ENCODE measurements at regions not wholly inside any gene's neighbourhood (a gene's known extent, or its start where the extent isn't known, plus 50 kb on each side); places are given as distances from the start of the nearest gene placed in this dataset.

- no peak overlapping the region for H3K27ac Mint-ChIP-seq
- Histone ChIP-seq H3K36me3 (ENCODE audit: control insufficient read depth, insufficient read depth, low read length) (no peaks in the 10 kb centered on the region), H3K4me3 (ENCODE audit: low read length) (no peak overlapping the region), H3K9me3 (ENCODE audit: control insufficient read depth, insufficient read depth, low read length) (no peaks in the 10 kb centered on the region), H3K27me3 (ENCODE audit: control insufficient read depth, insufficient read depth, low read length) (no peaks in the 10 kb centered on the region), H3K27ac (ENCODE audit: low read length) (no peak overlapping the region), H3K4me1 (ENCODE audit: control insufficient read depth, insufficient read depth, low read length) (no peaks in the 10 kb centered on the region)
- H3K36me3 Mint-ChIP-seq: no peaks in the 10 kb centered on the region
- H3K4me3 Mint-ChIP-seq: no peak overlapping the region
- H3K4me1 Mint-ChIP-seq: no peaks in the 10 kb centered on the region
- no peak for ATAC-seq
- no peaks in the 10 kb centered on the region for H3K27me3 Mint-ChIP-seq (ENCODE audit: low read depth in 2 of 2)
- intact Hi-C loops (cut with micrococcal nuclease): no loop called here
- H3K9me3 Mint-ChIP-seq: peaks cover 14 to 22% of the 10 kb centered on the region in 2 donors
- TF ChIP-seq, protein P1, sequence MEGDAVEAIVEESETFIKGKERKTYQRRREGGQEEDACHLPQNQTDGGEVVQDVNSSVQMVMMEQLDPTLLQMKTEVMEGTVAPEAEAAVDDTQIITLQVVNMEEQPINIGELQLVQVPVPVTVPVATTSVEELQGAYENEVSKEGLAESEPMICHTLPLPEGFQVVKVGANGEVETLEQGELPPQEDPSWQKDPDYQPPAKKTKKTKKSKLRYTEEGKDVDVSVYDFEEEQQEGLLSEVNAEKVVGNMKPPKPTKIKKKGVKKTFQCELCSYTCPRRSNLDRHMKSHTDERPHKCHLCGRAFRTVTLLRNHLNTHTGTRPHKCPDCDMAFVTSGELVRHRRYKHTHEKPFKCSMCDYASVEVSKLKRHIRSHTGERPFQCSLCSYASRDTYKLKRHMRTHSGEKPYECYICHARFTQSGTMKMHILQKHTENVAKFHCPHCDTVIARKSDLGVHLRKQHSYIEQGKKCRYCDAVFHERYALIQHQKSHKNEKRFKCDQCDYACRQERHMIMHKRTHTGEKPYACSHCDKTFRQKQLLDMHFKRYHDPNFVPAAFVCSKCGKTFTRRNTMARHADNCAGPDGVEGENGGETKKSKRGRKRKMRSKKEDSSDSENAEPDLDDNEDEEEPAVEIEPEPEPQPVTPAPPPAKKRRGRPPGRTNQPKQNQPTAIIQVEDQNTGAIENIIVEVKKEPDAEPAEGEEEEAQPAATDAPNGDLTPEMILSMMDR (IDR thresholded peaks at IDR 0.05): no peak
- no peak for DNase-seq
These were observed 836.1 kb downstream of the GALC start for GRCh38 chr14:87156878-87157277.

DNA sequence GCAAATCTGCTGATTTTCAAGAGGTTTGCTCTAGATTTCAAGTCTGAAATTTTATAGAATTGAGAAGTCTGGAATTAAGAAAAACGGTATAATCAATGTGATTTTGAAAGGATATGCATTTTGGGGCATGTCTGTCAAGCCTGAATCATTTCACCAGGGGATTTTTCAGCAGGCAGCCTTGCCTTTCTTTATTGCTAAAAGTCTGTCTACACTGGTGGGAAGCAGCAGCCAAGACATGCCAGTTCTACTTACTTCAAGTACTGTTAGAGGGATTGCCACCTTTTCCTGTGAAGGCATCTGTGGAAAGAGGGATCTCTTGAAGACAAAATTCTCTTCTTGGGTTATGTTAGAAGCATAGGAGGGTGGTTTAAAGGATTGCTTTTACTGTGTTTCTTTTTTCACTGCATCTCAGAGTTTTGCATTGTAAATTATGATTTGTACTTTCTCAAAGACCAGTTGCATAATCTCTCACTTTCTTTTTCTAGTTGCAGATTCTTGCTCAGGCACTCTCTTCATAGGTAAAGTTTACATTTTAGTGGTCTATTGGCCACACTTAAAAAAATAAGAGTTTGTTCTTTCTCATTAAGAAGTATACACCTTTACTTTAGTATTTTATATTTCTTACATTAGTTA, 837.0 kb downstream of the GALC start:
- H3K27me3 ChIP-seq (ENCODE audit: control insufficient read depth, insufficient read depth, low read length): no peaks in the 10 kb centered on the region
- DNase-seq (no peak), ATAC-seq (no peak)
- Mint-ChIP-seq H3K4me3 (no peak overlapping the region), H3K36me3 (no peaks in the 10 kb centered on the region), H3K9me3 (peaks cover 12 to 21% of the 10 kb centered on the region in 2 donors), H3K27ac (no peak overlapping the region), H3K27me3 (ENCODE audit: low read depth in 2 of 2) (no peaks in the 10 kb centered on the region), H3K4me1 (no peaks in the 10 kb centered on the region)
- no peak overlapping the region for H3K4me3 ChIP-seq (ENCODE audit: low read length)
- TF ChIP-seq, protein P1 (IDR thresholded peaks at IDR 0.05): no peak
- no peak overlapping the region for H3K27ac ChIP-seq (ENCODE audit: low read length)
- intact Hi-C loops (cut with micrococcal nuclease): no loop called here
- H3K36me3 ChIP-seq (ENCODE audit: control insufficient read depth, insufficient read depth, low read length): no peaks in the 10 kb centered on the region
- WGBS (ENCODE audit: insufficient coverage): 58% methylated on average over 1 of the region's 1 CpG
- H3K4me1 ChIP-seq (ENCODE audit: control insufficient read depth, insufficient read depth, low read length): no peaks in the 10 kb centered on the region
- no peaks in the 10 kb centered on the region for H3K9me3 ChIP-seq (ENCODE audit: control insufficient read depth, insufficient read depth, low read length)

- no peaks in the 10 kb centered on the region for H3K4me1 Mint-ChIP-seq
- no peak for DNase-seq
- Histone ChIP-seq H3K27ac (ENCODE audit: low read length) (no peak overlapping the region), H3K27me3 (ENCODE audit: control insufficient read depth, insufficient read depth, low read length) (no peaks in the 10 kb centered on the region), H3K9me3 (ENCODE audit: control insufficient read depth, insufficient read depth, low read length) (no peaks in the 10 kb centered on the region), H3K4me1 (ENCODE audit: control insufficient read depth, insufficient read depth, low read length) (no peaks in the 10 kb centered on the region), H3K36me3 (ENCODE audit: control insufficient read depth, insufficient read depth, low read length) (no peaks in the 10 kb centered on the region), H3K4me3 (ENCODE audit: low read length) (no peak overlapping the region)
- no peak overlapping the region for H3K27ac Mint-ChIP-seq
- peaks cover 8 to 18% of the 10 kb centered on the region in 2 donors for H3K9me3 Mint-ChIP-seq
- no peak overlapping the region for H3K4me3 Mint-ChIP-seq
- H3K36me3 Mint-ChIP-seq: no peaks in the 10 kb centered on the region
- TF ChIP-seq, protein P1 (IDR thresholded peaks at IDR 0.05): no peak
- WGBS (ENCODE audit: insufficient coverage): 92% methylated on average over 2 of the region's 4 CpGs
- ATAC-seq: no peak
- H3K27me3 Mint-ChIP-seq (ENCODE audit: low read depth in 2 of 2): no peaks in the 10 kb centered on the region
- intact Hi-C loops (cut with micrococcal nuclease): no loop called here
These were observed 839.1 kb downstream of the GALC start for GRCh38 chr14:87153901-87154300.

DNA sequence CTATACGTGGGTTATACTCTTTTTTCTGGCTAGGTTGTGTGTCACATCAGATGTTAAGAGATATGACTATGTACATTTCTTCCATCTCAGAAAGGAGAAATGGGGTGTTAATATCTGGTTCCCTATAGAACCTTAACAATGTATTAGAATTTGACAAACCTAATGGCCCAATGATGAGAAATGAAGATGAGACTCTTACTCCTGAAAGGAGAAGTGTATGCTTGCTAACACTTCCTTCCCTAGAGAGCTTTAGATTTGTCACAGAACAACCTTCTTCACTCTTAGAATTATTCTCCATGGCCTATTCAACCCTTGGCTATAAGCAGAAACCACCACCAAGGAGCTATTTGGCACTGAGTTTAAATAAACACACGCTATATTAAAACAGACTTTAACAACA, 839.6 kb downstream of the GALC start:
- DNase-seq (no peak), ATAC-seq (no peak)
- Mint-ChIP-seq H3K27ac (no peak overlapping the region), H3K9me3 (peaks cover 8 to 17% of the 10 kb centered on the region in 2 donors), H3K27me3 (ENCODE audit: low read depth in 2 of 2) (no peaks in the 10 kb centered on the region), H3K4me3 (no peak overlapping the region), H3K4me1 (no peaks in the 10 kb centered on the region), H3K36me3 (no peaks in the 10 kb centered on the region)
- Histone ChIP-seq H3K4me1 (ENCODE audit: control insufficient read depth, insufficient read depth, low read length) (no peaks in the 10 kb centered on the region), H3K27me3 (ENCODE audit: control insufficient read depth, insufficient read depth, low read length) (no peaks in the 10 kb centered on the region), H3K27ac (ENCODE audit: low read length) (no peak overlapping the region), H3K36me3 (ENCODE audit: control insufficient read depth, insufficient read depth, low read length) (no peaks in the 10 kb centered on the region), H3K9me3 (ENCODE audit: control insufficient read depth, insufficient read depth, low read length) (no peaks in the 10 kb centered on the region), H3K4me3 (ENCODE audit: low read length) (no peak overlapping the region)
- TF ChIP-seq, protein P1 (IDR thresholded peaks at IDR 0.05): no peak
- intact Hi-C loops (cut with micrococcal nuclease): no loop called here
- whole genome bisulfite sequencing (ENCODE audit: insufficient coverage): no CpG with 5 or more reads among the region's 2 CpGs
